ENCODE measurements at regions not wholly inside any gene's neighbourhood (a gene's known extent, or its start where the extent isn't known, plus 50 kb on each side); places are given as distances from the start of the nearest gene placed in this dataset.
A peak's percentile ranks its signal among the peaks of the same experiment; 100 is the strongest.

GRCh38 chr5:34485768-34486030, 170.4 kb upstream of the RAI14 start:
- Mint-ChIP-seq H3K27ac (no peak overlapping the region), H3K4me1 (ENCODE audit: low read depth) (peaks cover 2% of the 10 kb centered on the region), H3K36me3 (ENCODE audit: low read depth) (no peaks in the 10 kb centered on the region), H3K27me3 (peaks cover 16% of the 10 kb centered on the region), H3K9me3 (no peaks in the 10 kb centered on the region), H3K4me3 (no peak overlapping the region)
- ATAC-seq, result no peak
- intact Hi-C loops (cut with micrococcal nuclease), result loop anchor here (5.0 kb wide), 1 partner anchor 412 kb away; no protein-coding TSS in a partner anchor
- CTCF ChIA-PET, result interaction anchor here (0.6 to 3.7 kb wide), 27 partner anchors 9 to 519 kb away, joined by 3 to 40 read pairs (median 5); partner anchors contain the start of genes BRIX1, RAD1 and TTC23L
- no peak for DNase-seq
- POLR2A ChIA-PET, result no interaction called here
- TF ChIP-seq, protein P1, sequence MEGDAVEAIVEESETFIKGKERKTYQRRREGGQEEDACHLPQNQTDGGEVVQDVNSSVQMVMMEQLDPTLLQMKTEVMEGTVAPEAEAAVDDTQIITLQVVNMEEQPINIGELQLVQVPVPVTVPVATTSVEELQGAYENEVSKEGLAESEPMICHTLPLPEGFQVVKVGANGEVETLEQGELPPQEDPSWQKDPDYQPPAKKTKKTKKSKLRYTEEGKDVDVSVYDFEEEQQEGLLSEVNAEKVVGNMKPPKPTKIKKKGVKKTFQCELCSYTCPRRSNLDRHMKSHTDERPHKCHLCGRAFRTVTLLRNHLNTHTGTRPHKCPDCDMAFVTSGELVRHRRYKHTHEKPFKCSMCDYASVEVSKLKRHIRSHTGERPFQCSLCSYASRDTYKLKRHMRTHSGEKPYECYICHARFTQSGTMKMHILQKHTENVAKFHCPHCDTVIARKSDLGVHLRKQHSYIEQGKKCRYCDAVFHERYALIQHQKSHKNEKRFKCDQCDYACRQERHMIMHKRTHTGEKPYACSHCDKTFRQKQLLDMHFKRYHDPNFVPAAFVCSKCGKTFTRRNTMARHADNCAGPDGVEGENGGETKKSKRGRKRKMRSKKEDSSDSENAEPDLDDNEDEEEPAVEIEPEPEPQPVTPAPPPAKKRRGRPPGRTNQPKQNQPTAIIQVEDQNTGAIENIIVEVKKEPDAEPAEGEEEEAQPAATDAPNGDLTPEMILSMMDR (IDR thresholded peaks at IDR 0.05), result no peak

DNA sequence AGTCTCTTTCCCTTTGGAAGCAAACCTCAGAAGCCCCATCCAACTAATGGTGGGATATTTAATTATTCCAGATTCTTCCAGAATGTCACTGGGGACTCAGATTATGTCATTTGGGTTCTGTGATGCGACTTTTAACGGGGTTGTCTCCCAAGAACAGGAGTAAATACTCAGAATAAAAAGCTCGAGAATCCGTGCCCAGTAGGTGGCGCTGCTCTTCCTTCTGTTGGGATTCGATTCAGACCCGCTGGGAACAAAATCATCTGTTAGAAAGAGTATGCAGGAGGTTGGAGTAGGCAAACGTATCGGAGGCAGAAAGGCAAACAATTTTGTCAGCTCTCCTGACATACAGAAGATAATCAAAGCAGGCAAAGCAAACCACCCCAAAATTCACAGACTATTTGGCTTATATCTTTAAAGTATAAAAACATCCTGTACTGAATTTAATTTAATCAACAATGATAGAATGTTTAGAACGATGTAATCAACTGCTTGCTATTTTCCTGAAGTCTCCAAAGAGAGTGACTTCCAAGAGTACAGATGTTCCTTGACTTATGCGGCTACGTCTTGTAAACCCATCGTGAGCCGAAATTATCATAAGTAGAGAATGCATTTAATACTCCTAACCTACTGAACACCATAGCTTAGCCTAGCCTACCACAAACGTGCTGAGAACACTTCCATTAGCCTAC, 169.8 kb upstream of the RAI14 start:
- Mint-ChIP-seq H3K4me1 (ENCODE audit: low read depth) (peaks cover 2% of the 10 kb centered on the region), H3K4me3 (no peak overlapping the region), H3K27ac (no peak overlapping the region), H3K27me3 (peaks cover 16% of the 10 kb centered on the region), H3K36me3 (ENCODE audit: low read depth) (no peaks in the 10 kb centered on the region), H3K9me3 (no peaks in the 10 kb centered on the region)
- POLR2A ChIA-PET, result no interaction called here
- DNase-seq, result peak; percentile 85
- peak; percentile 58 for ATAC-seq
- CTCF ChIA-PET, result interaction anchor here (0.6 to 3.7 kb wide), 29 partner anchors 8 to 518 kb away, joined by 3 to 40 read pairs (median 4); partner anchors contain the start of genes BRIX1, RAD1 and TTC23L
- TF ChIP-seq, protein P1 (IDR thresholded peaks at IDR 0.05), result peak; percentile 83
- intact Hi-C loops (cut with micrococcal nuclease), result loop anchor here (5.0 kb wide), 1 partner anchor 411 kb away; no protein-coding TSS in a partner anchor

DNA sequence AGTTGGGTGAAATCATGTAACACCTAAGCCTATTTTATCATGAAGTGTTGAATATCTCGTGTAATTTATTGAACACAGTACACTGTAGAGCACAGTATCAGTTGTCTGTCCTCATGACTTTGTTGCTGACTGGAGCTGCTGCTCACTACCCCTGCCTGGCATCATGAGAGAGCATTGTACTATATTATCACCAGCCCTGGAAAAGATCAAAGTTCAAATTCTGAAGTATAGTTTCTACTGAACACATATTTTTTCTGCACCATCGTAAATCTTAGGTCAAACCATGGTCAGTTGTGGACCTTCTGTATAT, 169.3 kb upstream of the RAI14 start:
- H3K4me1 Mint-ChIP-seq (ENCODE audit: low read depth), result peaks cover 2% of the 10 kb centered on the region
- no peaks in the 10 kb centered on the region for H3K9me3 Mint-ChIP-seq
- H3K36me3 Mint-ChIP-seq (ENCODE audit: low read depth), result no peaks in the 10 kb centered on the region
- H3K4me3 Mint-ChIP-seq, result no peak overlapping the region
- peaks cover 16% of the 10 kb centered on the region for H3K27me3 Mint-ChIP-seq
- intact Hi-C loops (cut with micrococcal nuclease), result loop anchor here (5.0 kb wide), 1 partner anchor 410 kb away; no protein-coding TSS in a partner anchor
- no peak overlapping the region for H3K27ac Mint-ChIP-seq
- ChIA-PET CTCF (interaction anchor here (0.6 to 3.7 kb wide), 23 partner anchors 8 to 516 kb away, joined by 3 to 40 read pairs (median 6); partner anchors contain the start of genes BRIX1 and RAD1), POLR2A (no interaction called here)
- no peak for DNase-seq
- no peak for ATAC-seq
- TF ChIP-seq, protein P1 (IDR thresholded peaks at IDR 0.05), result no peak

- H3K36me3 Mint-ChIP-seq (ENCODE audit: low read depth), result no peaks in the 10 kb centered on the region
- TF ChIP-seq, protein P1 (IDR thresholded peaks at IDR 0.05), result no peak
- no peaks in the 10 kb centered on the region for H3K9me3 Mint-ChIP-seq
- no peak for DNase-seq
- ATAC-seq, result no peak
- H3K4me1 Mint-ChIP-seq (ENCODE audit: low read depth), result peaks cover 2% of the 10 kb centered on the region
- no peak overlapping the region for H3K27ac Mint-ChIP-seq
- H3K4me3 Mint-ChIP-seq, result no peak overlapping the region
- peaks cover 16% of the 10 kb centered on the region for H3K27me3 Mint-ChIP-seq
- ChIA-PET CTCF (interaction anchor here (1.1 to 3.7 kb wide), 14 partner anchors 10 to 418 kb away, joined by 3 to 40 read pairs (median 9); no protein-coding TSS in a partner anchor), POLR2A (no interaction called here)
- intact Hi-C loops (cut with micrococcal nuclease), result loop anchor here (5.0 kb wide), 1 partner anchor 410 kb away; no protein-coding TSS in a partner anchor
These were observed 168.8 kb upstream of the RAI14 start for GRCh38 chr5:34487159-34487879.

GRCh38 chr5:34487956-34488355, 168.2 kb upstream of the RAI14 start:
- ChIA-PET POLR2A (no interaction called here), CTCF (interaction anchor here (0.6 to 3.7 kb wide), 8 partner anchors 13 to 1097 kb away, joined by 3 to 35 read pairs (median 4); no protein-coding TSS in a partner anchor)
- H3K36me3 Mint-ChIP-seq (ENCODE audit: low read depth), result no peaks in the 10 kb centered on the region
- no peaks in the 10 kb centered on the region for H3K9me3 Mint-ChIP-seq
- no peak for DNase-seq
- no peak overlapping the region for H3K27ac Mint-ChIP-seq
- peaks cover 18% of the 10 kb centered on the region for H3K27me3 Mint-ChIP-seq
- H3K4me3 Mint-ChIP-seq, result no peak overlapping the region
- no peak for ATAC-seq
- TF ChIP-seq, protein P1 (IDR thresholded peaks at IDR 0.05), result no peak
- intact Hi-C loops (cut with micrococcal nuclease), result loop anchor here (5.0 kb wide), 1 partner anchor 409 kb away; no protein-coding TSS in a partner anchor
- peaks cover 2% of the 10 kb centered on the region for H3K4me1 Mint-ChIP-seq (ENCODE audit: low read depth)

All from activated CD8-positive, alpha-beta T cell treated with anti-CD3 and anti-CD28 coated beads for 36 hours (primary cell).